Panc1 (cell line): ENCODE measurements at regions not wholly inside any gene's neighbourhood (a gene's known extent, or its start where the extent isn't known, plus 50 kb on each side); places are given as distances from the start of the nearest gene placed in this dataset.

Source experiments
- ATAC-seq: fragments of 200-7000 bp; cut with Tn5 transposase; 2 replicates; pipeline ENCODE4 v1.9.1; 2020; ENCODE audit warnings: mild to moderate bottlenecking, moderate library complexity
- BruUV-seq: library from RNA; stranded (reverse); fragments of 400-500 nt; replicated peaks from 2 replicates; lab custom pipeline; 2021; lab: Mats Ljungman, UMichigan
- CTCF ChIA-PET: fragments of 300-600 bp; sonication (Branson Sonifier 250); formaldehyde crosslinking; loops from one replicate; lab custom pipeline; 2022; ENCODE audit warnings: antibody characterized with exemption; lab: Charles Lee
- POLR2A ChIA-PET: fragments of 300-600 bp; sonication (Branson Sonifier 250); formaldehyde crosslinking; loops from one replicate; lab custom pipeline; 2022; ENCODE audit warnings: antibody characterized with exemption; lab: Charles Lee
- DNase-seq: peaks from one replicate; pipeline ENCODE4 v3.0.0-alpha.2; 2010; ENCODE audit warnings: low read depth, low spot score
- H3K27ac ChIP-seq: 2 replicates; pipeline ENCODE4 v1.5.1; 2011; ENCODE audit warnings: mild to moderate bottlenecking, low read length, inconsistent platforms
- H3K27me3 ChIP-seq: fragments of 200-500 bp; sonication (Bioruptor generic); 2 replicates; pipeline ENCODE4 v1.6.0; 2014; ENCODE audit warnings: low read length, inconsistent platforms; ENCODE audit not compliant: control insufficient read depth, insufficient read depth
- H3K36me3 ChIP-seq: fragments of 200-500 bp; sonication (Bioruptor generic); 2 replicates; pipeline ENCODE4 v1.5.1; 2014; ENCODE audit warnings: inconsistent platforms, mild to moderate bottlenecking, low read length, moderate library complexity; ENCODE audit not compliant: control insufficient read depth, insufficient read depth
- H3K4me1 ChIP-seq: 2 replicates; pipeline ENCODE4 v1.5.1; 2011; ENCODE audit warnings: inconsistent platforms, mild to moderate bottlenecking, low read length, moderate library complexity; ENCODE audit not compliant: control insufficient read depth, insufficient read depth
- H3K4me3 ChIP-seq, 2 experiments: 2 replicates each; pipeline ENCODE4 v1.5.1; 2011 to 2012; ENCODE audit warnings: low read depth in 2 of 2, low read length in 2 of 2, mild to moderate bottlenecking in 2 of 2, inconsistent platforms in 1 of 2, moderate library complexity in 1 of 2
- H3K9me3 ChIP-seq: fragments of 200-500 bp; sonication (Bioruptor generic); 2 replicates; pipeline ENCODE4 v1.5.1; 2014; ENCODE audit warnings: low read depth, mild to moderate bottlenecking, inconsistent platforms, low read length, moderate library complexity; ENCODE audit not compliant: control insufficient read depth, insufficient read depth
- CTCF ChIP-seq: fragments of 450-650 bp; IDR thresholded peaks from 2 replicates; pipeline ENCODE4 v1.5.1; 2017; ENCODE audit warnings: mild to moderate bottlenecking
- POLR2AphosphoS5 ChIP-seq: IDR thresholded peaks from 2 replicates; pipeline ENCODE4 v1.6.1; 2012; ENCODE audit warnings: mild to moderate bottlenecking, low read depth, low read length, moderate library complexity
- SIN3A ChIP-seq: IDR thresholded peaks from 2 replicates; pipeline ENCODE4 v1.6.1; 2012; ENCODE audit warnings: low read depth, mild to moderate bottlenecking, low read length, moderate library complexity, borderline replicate concordance; ENCODE audit not compliant: insufficient read depth
- TCF7L2 ChIP-seq: IDR thresholded peaks from 2 replicates; pipeline ENCODE4 v1.6.1; 2011; ENCODE audit warnings: mild to moderate bottlenecking, low read depth, low read length, inconsistent platforms
- in situ Hi-C: cut with HindIII; loops from 2 replicates; pipeline ENCODE4 v1.10.0; 2016; ENCODE audit warnings: low sequenced_read_pairs, low pct_unique_long_range_greater_than_20kb
- intact Hi-C: fragments of 100-400 bp; cut with micrococcal nuclease; formaldehyde crosslinking; loops from one replicate; pipeline ENCODE4 v1.10.0; 2022; ENCODE audit not compliant: unreplicated experiment
- TF ChIP-seq, protein P1 (sequence below), 2 experiments: IDR thresholded peaks; 2 replicates each; pipeline ENCODE4 v1.6.1; 2011 to 2012; ENCODE audit warnings: low read depth in 2 of 2, control low read depth in 1 of 2, low read length in 1 of 2, mild to moderate bottlenecking in 1 of 2, moderate library complexity in 1 of 2; ENCODE audit not compliant: insufficient read depth in 1 of 2

- no peak for DNase-seq
- no peak for ATAC-seq
- no peaks in the 10 kb centered on the region for H3K27me3 ChIP-seq
- H3K9me3 ChIP-seq: no peaks in the 10 kb centered on the region
- H3K27ac ChIP-seq: no peak overlapping the region
- peak; percentile 25; the same call in 1 of the 2 replicates for TF ChIP-seq CTCF
- no peak for TF ChIP-seq TCF7L2
- in situ Hi-C loops (no loop called here), intact Hi-C loops (no loop called here)
- ChIA-PET POLR2A (no interaction called here), CTCF (interaction anchor here (0.5 kb wide), 1 partner anchor 51 kb away, joined by 4 read pairs; no protein-coding TSS in a partner anchor)
- H3K36me3 ChIP-seq: no peaks in the 10 kb centered on the region
- no TSS peak for BruUV-seq
- no peaks in the 10 kb centered on the region for H3K4me1 ChIP-seq
- H3K4me3 ChIP-seq: no peak overlapping the region
Observed at GRCh38 chr9:79254900-79255650, 316.7 kb upstream of the TLE4 start.

DNA sequence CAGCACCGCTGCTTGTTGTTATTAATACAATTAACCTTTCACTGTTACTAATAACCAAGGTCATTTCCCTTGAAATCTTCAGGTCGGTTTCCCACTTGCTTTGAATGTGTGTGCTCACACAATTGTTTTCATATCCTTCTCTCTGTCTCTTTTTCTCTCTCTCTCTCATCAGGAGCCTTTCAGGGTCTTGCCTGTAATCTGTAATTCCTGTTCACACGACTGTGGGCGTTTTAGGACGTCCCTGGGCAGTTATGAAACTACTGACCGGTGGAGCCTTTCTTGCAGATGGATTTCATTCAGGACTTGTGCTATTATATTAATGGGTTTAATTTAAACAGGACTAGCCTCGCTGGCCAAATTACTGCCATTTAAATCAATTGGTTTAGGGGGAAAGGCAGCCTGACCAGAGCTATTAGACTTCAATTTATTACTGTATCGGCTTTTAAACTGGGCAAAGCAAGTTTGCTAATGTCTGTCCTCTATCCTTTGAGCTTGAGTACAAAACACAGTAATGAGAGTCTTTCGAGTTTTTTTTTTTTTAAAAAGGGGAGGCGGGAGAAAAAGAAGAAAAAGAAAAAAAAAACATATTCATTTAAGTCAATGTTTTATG is 316.0 kb upstream of the TLE4 start:
- ATAC-seq: no peak
- Histone ChIP-seq H3K4me1 (no peaks in the 10 kb centered on the region), H3K27ac (no peak overlapping the region), H3K27me3 (no peaks in the 10 kb centered on the region), H3K9me3 (no peaks in the 10 kb centered on the region), H3K4me3 (no peak overlapping the region), H3K36me3 (no peaks in the 10 kb centered on the region)
- ChIA-PET POLR2A (no interaction called here), CTCF (interaction anchor here (0.5 kb wide), 1 partner anchor 51 kb away, joined by 4 read pairs; no protein-coding TSS in a partner anchor)
- DNase-seq: no peak
- in situ Hi-C loops (no loop called here), intact Hi-C loops (no loop called here)
- TF ChIP-seq, protein P1, sequence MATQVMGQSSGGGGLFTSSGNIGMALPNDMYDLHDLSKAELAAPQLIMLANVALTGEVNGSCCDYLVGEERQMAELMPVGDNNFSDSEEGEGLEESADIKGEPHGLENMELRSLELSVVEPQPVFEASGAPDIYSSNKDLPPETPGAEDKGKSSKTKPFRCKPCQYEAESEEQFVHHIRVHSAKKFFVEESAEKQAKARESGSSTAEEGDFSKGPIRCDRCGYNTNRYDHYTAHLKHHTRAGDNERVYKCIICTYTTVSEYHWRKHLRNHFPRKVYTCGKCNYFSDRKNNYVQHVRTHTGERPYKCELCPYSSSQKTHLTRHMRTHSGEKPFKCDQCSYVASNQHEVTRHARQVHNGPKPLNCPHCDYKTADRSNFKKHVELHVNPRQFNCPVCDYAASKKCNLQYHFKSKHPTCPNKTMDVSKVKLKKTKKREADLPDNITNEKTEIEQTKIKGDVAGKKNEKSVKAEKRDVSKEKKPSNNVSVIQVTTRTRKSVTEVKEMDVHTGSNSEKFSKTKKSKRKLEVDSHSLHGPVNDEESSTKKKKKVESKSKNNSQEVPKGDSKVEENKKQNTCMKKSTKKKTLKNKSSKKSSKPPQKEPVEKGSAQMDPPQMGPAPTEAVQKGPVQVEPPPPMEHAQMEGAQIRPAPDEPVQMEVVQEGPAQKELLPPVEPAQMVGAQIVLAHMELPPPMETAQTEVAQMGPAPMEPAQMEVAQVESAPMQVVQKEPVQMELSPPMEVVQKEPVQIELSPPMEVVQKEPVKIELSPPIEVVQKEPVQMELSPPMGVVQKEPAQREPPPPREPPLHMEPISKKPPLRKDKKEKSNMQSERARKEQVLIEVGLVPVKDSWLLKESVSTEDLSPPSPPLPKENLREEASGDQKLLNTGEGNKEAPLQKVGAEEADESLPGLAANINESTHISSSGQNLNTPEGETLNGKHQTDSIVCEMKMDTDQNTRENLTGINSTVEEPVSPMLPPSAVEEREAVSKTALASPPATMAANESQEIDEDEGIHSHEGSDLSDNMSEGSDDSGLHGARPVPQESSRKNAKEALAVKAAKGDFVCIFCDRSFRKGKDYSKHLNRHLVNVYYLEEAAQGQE (IDR thresholded peaks at IDR 0.05; ENCODE audit: insufficient read depth in 1 of 2, low read depth in 2 of 2, low read length in 1 of 2): no peak
- TF ChIP-seq SIN3A (no peak), POLR2AphosphoS5 (no peak), TCF7L2 (no peak), CTCF (no peak)
- no TSS peak for BruUV-seq
